Esophagus (tissue), 2 donors: ENCODE measurements at regions not wholly inside any gene's neighbourhood (a gene's known extent, or its start where the extent isn't known, plus 50 kb on each side); places are given as distances from the start of the nearest gene placed in this dataset.

Experiments used
- H3K27ac ChIP-seq, 2 donors: one replicate each; pipeline ENCODE4 v1.5.1; 2013; ENCODE audit warnings: low read depth in 2 of 2, mild to moderate bottlenecking in 2 of 2, inconsistent platforms in 1 of 2, low read length in 1 of 2, moderate library complexity in 1 of 2
- H3K27me3 ChIP-seq, 2 donors: one replicate each; pipeline ENCODE4 v1.6.1; 2013; ENCODE audit warnings: low read length in 2 of 2, control low read depth in 1 of 2, mild to moderate bottlenecking in 1 of 2; ENCODE audit not compliant: insufficient read depth in 2 of 2, control insufficient read depth in 1 of 2
- H3K36me3 ChIP-seq, 2 donors: one replicate each; pipeline ENCODE4 v1.6.1; 2013; ENCODE audit warnings: low read length in 1 of 2; ENCODE audit not compliant: control insufficient read depth in 2 of 2, insufficient read depth in 2 of 2
- H3K4me1 ChIP-seq, 2 donors: one replicate each; pipeline ENCODE4 v1.6.1; 2013; ENCODE audit warnings: low read length in 1 of 2; ENCODE audit not compliant: control insufficient read depth in 2 of 2, insufficient read depth in 2 of 2
- H3K4me3 ChIP-seq, 2 donors: one replicate each; pipeline ENCODE4 v1.5.1; 2013; ENCODE audit warnings: low read length in 2 of 2, mild to moderate bottlenecking in 2 of 2, low read depth in 1 of 2, moderate library complexity in 1 of 2
- H3K9me3 ChIP-seq, 2 donors: one replicate each; pipeline ENCODE4 v1.6.1; 2013; ENCODE audit warnings: mild to moderate bottlenecking in 2 of 2, low read depth in 1 of 2, low read length in 1 of 2, moderate library complexity in 1 of 2; ENCODE audit not compliant: control insufficient read depth in 2 of 2, insufficient read depth in 1 of 2
- WGBS, 2 donors: extraction: QIAGEN DNeasy Blood & Tissue Kit; methylation state at CpG; one replicate each; pipeline ENCODE4 v1.1.7; 2013; 5-methylcytosine and 5-hydroxymethylcytosine counted together
- donor health status: healthy with polysubstance abuse.
- donor health status: Bipolar disorder and iron deficiency.

DNA sequence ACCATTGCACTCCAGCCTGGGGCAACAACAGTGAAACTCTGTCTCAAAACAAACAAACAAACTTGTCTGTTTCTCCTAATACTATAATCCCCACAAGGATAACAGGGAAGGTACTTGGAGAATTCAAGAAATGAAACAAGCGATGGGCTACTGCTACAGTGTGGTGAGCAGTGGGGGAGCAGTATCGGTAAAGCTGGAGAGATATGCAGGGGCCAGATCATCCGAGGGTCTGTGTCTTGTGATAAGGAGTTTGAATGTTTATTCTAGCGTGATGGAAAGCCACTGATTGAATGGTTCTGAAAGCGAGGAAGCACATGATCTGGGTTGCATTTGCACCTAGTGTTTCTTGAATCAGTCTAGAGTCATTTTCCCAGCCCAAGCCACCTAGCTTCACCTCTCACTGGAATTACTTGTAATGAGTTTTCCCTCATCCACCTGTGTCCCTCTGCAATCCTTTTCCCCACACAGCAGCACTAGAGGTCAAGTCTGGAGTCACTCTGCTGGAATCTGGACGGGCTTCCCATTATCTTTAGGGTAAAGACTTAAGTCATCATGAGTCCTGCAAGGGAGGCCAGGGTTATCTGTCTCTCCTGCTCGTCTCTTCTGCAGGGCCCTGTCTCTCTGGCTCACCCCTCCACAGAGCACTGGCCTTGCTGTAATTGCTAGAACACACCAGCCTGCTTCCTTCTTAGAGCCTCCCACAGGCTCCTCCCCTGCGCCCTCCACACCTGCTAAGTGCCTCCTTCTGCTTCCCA, 162.3 kb downstream of the KLF5 start:
- 64 to 65% methylated on average over 8 of the region's 8 CpGs for WGBS, 2 donors
- H3K9me3 ChIP-seq: no peaks in the 10 kb centered on the region
- no peaks in the 10 kb centered on the region for H3K36me3 ChIP-seq
- H3K4me3 ChIP-seq: no peak overlapping the region
- peaks cover 2 to 3% of the 10 kb centered on the region in 2 donors for H3K4me1 ChIP-seq
- no peak overlapping the region for H3K27ac ChIP-seq
- H3K27me3 ChIP-seq: no peaks in the 10 kb centered on the region

GRCh38 chr13:73218181-73218580, 159.4 kb downstream of the KLF5 start:
- Histone ChIP-seq H3K36me3 (no peaks in the 10 kb centered on the region), H3K4me3 (no peak overlapping the region), H3K4me1 (peaks cover 1 to 2% of the 10 kb centered on the region in 2 donors), H3K27me3 (no peaks in the 10 kb centered on the region), H3K27ac (no peak overlapping the region), H3K9me3 (no peaks in the 10 kb centered on the region)
- WGBS, 2 donors: 84 to 90% methylated on average over 1 of the region's 1 CpG

DNA sequence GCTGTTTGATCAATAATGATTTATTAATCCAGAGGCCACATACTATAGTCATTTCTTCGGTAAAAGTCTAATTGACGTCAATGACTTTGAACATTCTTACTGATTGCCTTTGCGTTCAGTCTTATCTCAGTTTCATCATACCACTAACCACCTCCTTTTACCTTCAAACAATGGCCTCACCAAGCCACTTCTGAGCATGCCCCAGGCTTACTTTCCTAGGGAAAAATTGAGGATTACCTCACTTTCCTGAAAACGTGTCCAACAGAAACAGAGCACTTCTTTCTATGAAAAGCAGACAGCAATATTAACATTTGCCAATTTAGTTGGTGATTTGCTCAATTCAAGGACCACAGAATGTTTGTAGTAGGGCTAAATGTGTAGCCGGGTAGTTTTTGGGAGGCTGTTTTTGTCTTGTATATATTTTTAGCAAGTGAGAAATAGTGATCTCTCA, 157.6 kb downstream of the KLF5 start:
- H3K4me1 ChIP-seq: no peaks in the 10 kb centered on the region
- H3K27me3 ChIP-seq: no peaks in the 10 kb centered on the region
- H3K4me3 ChIP-seq: no peak overlapping the region
- H3K27ac ChIP-seq: no peak overlapping the region
- H3K9me3 ChIP-seq: no peaks in the 10 kb centered on the region
- WGBS, 2 donors: 65 to 69% methylated on average over 5 of the region's 5 CpGs
- no peaks in the 10 kb centered on the region for H3K36me3 ChIP-seq

DNA sequence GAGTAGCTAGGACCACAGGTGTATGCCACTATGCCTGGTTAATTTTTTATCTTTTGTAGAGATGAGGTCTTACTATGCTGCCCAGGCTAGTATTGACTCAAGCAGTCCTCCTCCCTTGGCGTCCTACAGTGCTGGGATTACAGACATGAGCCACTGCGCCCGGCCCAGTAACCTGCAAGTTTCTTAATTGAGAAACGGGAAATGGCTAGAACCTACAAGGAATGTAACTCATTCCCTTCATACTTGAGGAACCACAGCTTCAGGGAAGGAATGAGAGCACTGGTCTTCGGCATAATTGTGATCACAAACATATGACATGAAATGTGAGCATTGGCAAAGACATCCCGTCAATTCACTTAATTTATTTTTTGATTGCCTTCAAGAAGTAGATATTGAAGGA, 157.0 kb downstream of the KLF5 start:
- Histone ChIP-seq H3K27ac (no peak overlapping the region), H3K9me3 (no peaks in the 10 kb centered on the region), H3K27me3 (no peaks in the 10 kb centered on the region), H3K36me3 (no peaks in the 10 kb centered on the region), H3K4me3 (no peak overlapping the region), H3K4me1 (no peaks in the 10 kb centered on the region)
- 88% methylated on average over 6 of the region's 6 CpGs for WGBS, 2 donors

GRCh38 chr13:73212482-73212881, 153.7 kb downstream of the KLF5 start:
- H3K4me3 ChIP-seq: no peak overlapping the region

DNA sequence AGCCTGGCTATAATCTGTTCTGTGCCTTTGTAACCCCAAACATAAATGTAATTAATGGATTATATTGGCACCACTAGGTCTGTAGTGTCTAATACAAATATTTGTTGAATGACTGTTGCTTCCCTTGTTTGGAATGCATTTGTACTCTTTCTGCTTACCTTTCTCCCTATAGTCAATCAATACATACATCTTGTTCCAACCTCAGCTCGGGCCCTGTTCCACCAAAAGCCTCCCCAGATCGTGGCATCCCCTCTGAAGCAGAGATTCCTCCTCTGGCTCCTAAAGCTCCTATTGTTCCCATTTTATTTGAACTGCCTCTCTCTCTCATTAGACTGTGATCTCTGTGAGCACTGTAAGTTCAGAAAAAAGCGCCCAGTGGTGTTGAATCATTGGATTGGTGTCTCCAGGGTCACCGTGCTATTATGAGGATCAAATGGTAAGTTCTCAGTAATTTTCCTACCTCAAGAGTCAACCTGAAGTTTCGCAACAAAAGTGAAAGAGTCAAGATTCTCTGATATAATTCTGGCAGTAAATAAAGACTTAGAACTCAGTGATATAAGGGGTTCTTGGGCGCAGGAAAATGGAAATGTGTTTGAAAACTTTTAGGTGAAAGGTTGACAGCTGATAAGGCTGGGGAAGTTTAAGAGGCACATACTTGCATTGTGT, 151.5 kb downstream of the KLF5 start:
- WGBS, 2 donors: 62% methylated on average over 6 of the region's 6 CpGs
- no peaks in the 10 kb centered on the region for H3K9me3 ChIP-seq
- H3K27ac ChIP-seq: no peak overlapping the region
- H3K27me3 ChIP-seq: no peaks in the 10 kb centered on the region
- no peaks in the 10 kb centered on the region for H3K4me1 ChIP-seq
- H3K4me3 ChIP-seq: no peak overlapping the region
- H3K36me3 ChIP-seq: no peaks in the 10 kb centered on the region

More at GRCh38 chr13:73212482-73212881, 153.7 kb downstream of the KLF5 start:
- Histone ChIP-seq H3K36me3 (no peaks in the 10 kb centered on the region), H3K9me3 (no peaks in the 10 kb centered on the region), H3K27me3 (no peaks in the 10 kb centered on the region), H3K4me1 (no peaks in the 10 kb centered on the region), H3K27ac (no peak overlapping the region)
- WGBS, 2 donors: 69 to 85% methylated on average over 3 of the region's 3 CpGs

GRCh38 chr13:73204952-73205351, 146.1 kb downstream of the KLF5 start:
- Histone ChIP-seq H3K27ac (no peak overlapping the region), H3K9me3 (peaks cover 0 to 2% of the 10 kb centered on the region in 2 donors), H3K36me3 (no peaks in the 10 kb centered on the region), H3K27me3 (no peaks in the 10 kb centered on the region), H3K4me1 (no peaks in the 10 kb centered on the region), H3K4me3 (no peak overlapping the region)
- 77 to 85% methylated on average over 5 of the region's 5 CpGs for WGBS, 2 donors

DNA sequence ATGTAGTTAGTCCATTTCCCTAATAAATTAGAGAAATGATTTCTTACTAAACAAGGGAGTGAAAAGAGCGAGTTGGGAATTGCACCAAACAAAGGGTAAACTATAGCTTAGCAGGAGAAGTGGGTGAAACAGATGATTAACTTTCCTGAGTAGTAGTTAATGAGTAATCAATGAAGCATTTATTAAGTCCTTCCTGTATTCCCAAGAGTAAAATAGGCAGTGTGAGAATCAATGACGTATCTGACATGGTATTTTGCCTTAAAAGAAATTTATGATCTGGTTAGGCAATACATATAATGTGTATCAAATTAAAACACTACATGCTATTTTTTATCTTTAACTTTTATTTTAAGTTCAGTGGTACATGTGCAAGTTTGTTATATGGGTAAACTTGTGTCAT, 142.8 kb downstream of the KLF5 start:
- no peaks in the 10 kb centered on the region for H3K27me3 ChIP-seq
- H3K36me3 ChIP-seq: no peaks in the 10 kb centered on the region
- WGBS, 2 donors: 63 to 64% methylated on average over 2 of the region's 2 CpGs
- H3K27ac ChIP-seq: peak overlapping the region in 1 of 2 donors; percentile 12
- no peaks in the 10 kb centered on the region for H3K4me1 ChIP-seq
- no peak overlapping the region for H3K4me3 ChIP-seq
- peaks cover 0 to 2% of the 10 kb centered on the region in 2 donors for H3K9me3 ChIP-seq

DNA sequence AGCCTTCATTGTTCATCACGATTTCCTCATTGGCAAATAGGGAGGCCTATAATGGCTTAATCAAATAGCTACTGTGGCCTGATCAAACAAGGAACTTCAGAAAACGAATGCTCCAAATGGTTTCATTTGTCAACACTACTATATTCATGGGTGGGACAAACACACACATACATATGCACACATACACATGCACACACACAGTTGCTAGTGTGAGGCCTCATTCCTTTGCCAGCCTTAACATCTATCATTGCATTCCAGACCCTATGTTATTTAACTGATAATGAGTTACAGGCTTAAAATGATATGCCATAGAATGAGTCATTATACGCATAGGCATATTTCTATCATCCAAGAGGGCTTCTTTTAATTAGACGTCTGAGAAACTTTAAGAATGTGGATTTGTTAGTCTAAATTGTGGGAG, 140.2 kb downstream of the KLF5 start:
- H3K9me3 ChIP-seq: peaks cover 0 to 2% of the 10 kb centered on the region in 2 donors
- H3K27me3 ChIP-seq: no peaks in the 10 kb centered on the region
- H3K27ac ChIP-seq: peak overlapping the region; percentile 8 to 49
- no peaks in the 10 kb centered on the region for H3K4me1 ChIP-seq
- no peaks in the 10 kb centered on the region for H3K36me3 ChIP-seq
- 50 to 51% methylated on average over 4 of the region's 4 CpGs for WGBS, 2 donors
- no peak overlapping the region for H3K4me3 ChIP-seq

- Histone ChIP-seq H3K36me3 (no peaks in the 10 kb centered on the region), H3K27me3 (no peaks in the 10 kb centered on the region), H3K4me3 (no peak overlapping the region), H3K4me1 (peaks cover 0 to 3% of the 10 kb centered on the region in 2 donors), H3K27ac (no peak overlapping the region), H3K9me3 (no peaks in the 10 kb centered on the region)
These were observed 136.3 kb downstream of the KLF5 start for GRCh38 chr13:73195091-73195490.
